Fibroblast of pulmonary artery (primary cell): ENCODE measurements at regions not wholly inside any gene's neighbourhood (a gene's known extent, or its start where the extent isn't known, plus 50 kb on each side); places are given as distances from the start of the nearest gene placed in this dataset.
A peak's percentile ranks its signal among the peaks of the same experiment; 100 is the strongest.

Experiments
- DNase-seq: peaks from one replicate; pipeline ENCODE4 v3.0.0-alpha.2; 2010; ENCODE audit warnings: low read depth
- H3K4me3 ChIP-seq: replicated peaks from 2 replicates; pipeline ENCODE4 v1.5.1; 2011; ENCODE audit warnings: low read depth, mild to moderate bottlenecking, control low read depth, low read length, moderate library complexity
- CTCF ChIP-seq: IDR thresholded peaks from 2 replicates; pipeline ENCODE4 v1.5.1; 2011; ENCODE audit warnings: mild to moderate bottlenecking, control low read depth, low read length, inconsistent platforms; ENCODE audit errors: missing control alignments

GRCh38 chr12:78793491-78793890, 71.1 kb upstream of the SYT1 start:
- TF ChIP-seq CTCF, result no peak
- no peak for DNase-seq
- H3K4me3 ChIP-seq, result no peak overlapping the region

GRCh38 chr12:78793982-78794381, 70.6 kb upstream of the SYT1 start:
- DNase-seq, result no peak
- no peak for TF ChIP-seq CTCF
- H3K4me3 ChIP-seq, result no peak overlapping the region

GRCh38 chr12:78795934-78796445, 68.6 kb upstream of the SYT1 start:
- no peak for DNase-seq
- no peak for TF ChIP-seq CTCF
- H3K4me3 ChIP-seq, result no peak overlapping the region

GRCh38 chr12:78797196-78797931, 67.2 kb upstream of the SYT1 start:
- no peak for TF ChIP-seq CTCF
- peak; percentile 29 for DNase-seq
- no peak overlapping the region for H3K4me3 ChIP-seq

- no peak overlapping the region for H3K4me3 ChIP-seq
- TF ChIP-seq CTCF, result no peak
- no peak for DNase-seq
Observed at GRCh38 chr12:78799649-78800048, 64.9 kb upstream of the SYT1 start.

- DNase-seq, result peak; percentile 75
- no peak overlapping the region for H3K4me3 ChIP-seq
- TF ChIP-seq CTCF, result no peak
Observed at GRCh38 chr12:78802593-78802992, 62.0 kb upstream of the SYT1 start.

- no peak for DNase-seq
Observed at GRCh38 chr12:78804262-78804661, 60.3 kb upstream of the SYT1 start.

More at GRCh38 chr12:78804262-78804661, 60.3 kb upstream of the SYT1 start:
- H3K4me3 ChIP-seq, result no peak overlapping the region
- no peak for TF ChIP-seq CTCF
